ENCODE measurements at regions not wholly inside any gene's neighbourhood (a gene's known extent, or its start where the extent isn't known, plus 50 kb on each side); places are given as distances from the start of the nearest gene placed in this dataset.
"Not testable (repeated sequence)": the region's sequence is repeated elsewhere in the genome, so short reads cannot be mapped to it uniquely, and the experiment has no call there.

DNA sequence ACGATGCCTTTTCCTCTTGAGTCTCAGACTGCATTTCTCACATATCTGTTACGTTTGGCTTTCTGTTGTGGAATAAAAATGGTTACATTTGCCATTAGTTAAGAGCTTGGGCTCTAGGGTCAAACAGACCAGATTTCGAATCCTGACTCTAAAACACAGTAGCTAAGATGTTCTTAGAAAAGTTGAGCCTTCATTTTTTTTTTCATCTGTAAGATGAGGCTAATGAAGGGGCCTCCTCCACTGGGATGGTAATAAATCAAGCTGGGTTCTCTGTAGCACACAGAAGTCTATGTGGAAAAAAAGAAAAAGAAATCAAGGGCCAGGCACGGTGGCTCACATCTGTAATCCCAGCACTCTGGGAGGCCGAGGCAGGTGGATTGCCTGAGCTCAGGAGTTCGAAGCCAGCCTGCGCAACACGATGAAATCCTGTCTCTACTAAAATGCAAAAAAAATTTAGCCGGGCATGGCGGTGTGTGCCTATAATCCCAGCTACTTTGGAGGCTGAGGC lies 49.9 kb upstream of the CAPRIN1 start:
- no peak for FAIRE-seq

DNA sequence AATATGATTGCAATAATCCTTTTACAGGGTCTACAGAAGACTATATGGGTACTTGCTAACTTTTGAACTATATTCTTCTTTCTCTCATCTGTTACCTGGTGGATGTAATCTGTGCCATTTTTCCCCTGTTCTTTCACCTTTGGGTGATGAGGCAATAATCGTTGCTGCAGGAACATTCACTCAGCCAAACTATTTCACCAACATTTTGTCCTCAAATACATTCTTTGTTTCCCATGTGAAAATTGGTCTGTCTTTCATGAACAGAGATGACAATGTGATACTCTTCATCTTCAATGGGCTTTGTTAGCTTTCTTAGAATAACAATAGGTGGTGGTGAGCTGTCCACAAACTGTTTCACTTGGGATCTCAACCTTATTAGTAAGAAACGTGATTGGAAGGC lies 52.1 kb upstream of the CAPRIN1 start:
- TF ChIP-seq TAF1 (IDR thresholded peaks at IDR 0.05; ENCODE audit: borderline replicate concordance, low read depth, low read length) (no peak), POLR2AphosphoS5 (IDR thresholded peaks at IDR 0.05; ENCODE audit: low read depth, low read length) (no peak), POLR2A (IDR thresholded peaks at IDR 0.05; ENCODE audit: low read depth, low read length) (no peak)
- no peak for FAIRE-seq
- DNase-seq (ENCODE audit: insufficient read length), result no peak

More for the DNA sequence above, 49.9 kb upstream of the CAPRIN1 start:
- TF ChIP-seq POLR2AphosphoS5 (IDR thresholded peaks at IDR 0.05; ENCODE audit: low read depth, low read length) (no peak), TAF1 (IDR thresholded peaks at IDR 0.05; ENCODE audit: borderline replicate concordance, low read depth, low read length) (no peak), POLR2A (IDR thresholded peaks at IDR 0.05; ENCODE audit: low read depth, low read length) (no peak)
- no peak for DNase-seq (ENCODE audit: insufficient read length)

DNA sequence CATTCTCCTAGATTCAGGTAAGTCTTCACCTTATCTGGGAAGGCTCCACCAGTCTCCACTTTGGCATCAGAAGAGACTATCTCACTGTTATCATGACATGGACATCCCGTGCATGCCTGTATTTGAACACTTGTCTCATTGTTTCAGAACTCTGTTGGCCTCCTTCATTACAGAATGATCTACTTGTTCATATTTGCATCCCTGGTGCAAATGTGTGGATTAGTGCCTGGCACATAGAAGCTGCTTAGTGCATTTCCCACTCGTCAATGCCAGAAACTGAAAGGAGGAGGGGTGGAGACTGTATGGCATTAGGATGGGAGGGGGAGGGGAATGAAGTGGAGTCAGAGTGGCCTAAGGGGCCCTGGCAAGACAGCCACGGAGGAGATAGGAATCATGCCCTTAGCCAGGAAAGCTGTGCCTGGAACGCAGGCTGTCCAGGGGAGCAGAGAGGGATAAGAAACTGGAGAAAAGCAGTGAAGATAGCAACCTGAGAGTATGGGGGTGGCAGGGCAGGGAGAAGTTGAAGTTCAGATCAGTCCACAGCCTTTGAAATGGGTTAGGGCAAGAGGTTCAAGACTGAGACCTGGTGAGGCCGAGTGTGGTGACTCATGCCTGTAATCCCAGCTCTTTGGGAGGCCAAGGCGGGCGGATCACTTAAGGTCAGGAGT lies 53.8 kb upstream of the CAPRIN1 start:
- FAIRE-seq, result no peak
- no peak for TF ChIP-seq POLR2A (IDR thresholded peaks at IDR 0.05; ENCODE audit: low read depth, low read length)
- no peak for TF ChIP-seq TAF1 (IDR thresholded peaks at IDR 0.05; ENCODE audit: borderline replicate concordance, low read depth, low read length)
- no peak for TF ChIP-seq POLR2AphosphoS5 (IDR thresholded peaks at IDR 0.05; ENCODE audit: low read depth, low read length)
- no peak for DNase-seq (ENCODE audit: insufficient read length)

GRCh38 chr11:33996498-33997454 lies 54.8 kb upstream of the CAPRIN1 start:
- DNase-seq (ENCODE audit: insufficient read length) (peak; percentile 45), FAIRE-seq (peak; percentile 98)
- TF ChIP-seq POLR2A (IDR thresholded peaks at IDR 0.05; ENCODE audit: low read depth, low read length) (no peak), TAF1 (IDR thresholded peaks at IDR 0.05; ENCODE audit: borderline replicate concordance, low read depth, low read length) (no peak), POLR2AphosphoS5 (IDR thresholded peaks at IDR 0.05; ENCODE audit: low read depth, low read length) (no peak)

DNA sequence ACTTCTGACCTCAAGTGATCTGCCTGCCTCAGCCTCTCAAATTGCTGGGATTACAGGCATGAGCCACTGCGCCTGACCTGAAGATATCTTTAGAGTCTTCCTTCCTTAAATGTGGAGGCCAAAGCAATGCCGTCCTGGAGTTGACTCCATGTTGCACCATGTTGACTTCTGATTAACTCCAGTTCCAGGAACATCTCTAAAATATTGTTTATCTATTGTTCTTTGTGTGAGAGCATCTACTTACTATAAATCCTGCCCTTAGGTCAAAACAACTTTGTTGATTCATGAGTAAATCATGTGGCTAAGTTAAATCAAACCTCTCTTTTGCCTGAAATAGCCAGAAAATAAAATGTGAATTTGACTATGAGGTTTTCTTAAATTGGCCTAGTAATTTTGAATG lies 56.6 kb upstream of the CAPRIN1 start:
- DNase-seq (ENCODE audit: insufficient read length) (no peak), FAIRE-seq (no peak)
- TF ChIP-seq POLR2AphosphoS5 (IDR thresholded peaks at IDR 0.05; ENCODE audit: low read depth, low read length) (no peak), TAF1 (IDR thresholded peaks at IDR 0.05; ENCODE audit: borderline replicate concordance, low read depth, low read length) (no peak), POLR2A (IDR thresholded peaks at IDR 0.05; ENCODE audit: low read depth, low read length) (no peak)

GRCh38 chr11:33991136-33991535 lies 60.4 kb upstream of the CAPRIN1 start:
- not testable (repeated sequence) for DNase-seq (ENCODE audit: insufficient read length); FAIRE-seq

GRCh38 chr11:33990131-33990530 lies 61.4 kb upstream of the CAPRIN1 start:
- FAIRE-seq; DNase-seq (ENCODE audit: insufficient read length): not testable (repeated sequence)

GRCh38 chr11:33989461-33989860 lies 62.1 kb upstream of the CAPRIN1 start:
- TF ChIP-seq TAF1 (IDR thresholded peaks at IDR 0.05; ENCODE audit: borderline replicate concordance, low read depth, low read length) (no peak), POLR2A (IDR thresholded peaks at IDR 0.05; ENCODE audit: low read depth, low read length) (no peak), POLR2AphosphoS5 (IDR thresholded peaks at IDR 0.05; ENCODE audit: low read depth, low read length) (no peak)
- FAIRE-seq, result no peak

DNA sequence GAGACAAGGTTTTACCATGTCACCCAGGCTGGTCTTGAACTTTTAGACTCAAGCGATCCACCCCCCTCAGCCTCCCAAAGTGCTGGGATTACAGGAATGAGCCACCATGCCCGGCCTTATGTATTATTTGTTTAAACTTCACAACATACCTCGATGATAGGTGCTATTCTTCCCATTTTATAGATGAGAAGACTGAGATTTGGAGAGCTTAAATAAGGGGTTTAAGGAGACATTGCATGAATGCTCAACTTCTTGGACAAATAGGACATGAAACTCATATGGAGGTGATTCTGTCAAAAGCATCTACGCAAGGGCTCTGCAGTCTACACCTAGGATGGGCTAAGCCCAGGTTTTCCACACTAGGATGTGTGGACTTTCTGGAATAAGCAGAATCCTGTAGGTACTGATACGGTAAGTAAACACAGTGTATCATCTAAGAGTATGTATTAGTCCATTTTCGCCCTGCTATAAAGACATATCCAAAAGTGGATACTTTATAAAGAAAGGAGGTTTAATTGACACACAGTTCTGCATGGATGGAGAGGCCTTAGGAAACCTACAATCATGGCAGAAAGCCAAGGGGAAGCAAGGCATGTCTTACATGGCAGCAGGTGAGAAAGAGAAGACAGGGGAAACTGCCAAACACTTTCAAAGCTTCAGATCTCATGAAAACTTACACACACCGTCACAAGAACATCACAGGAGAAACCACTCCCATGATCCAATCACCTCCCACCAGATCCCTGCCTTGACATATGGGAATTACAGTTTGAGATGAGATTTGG lies 62.8 kb upstream of the CAPRIN1 start:
- FAIRE-seq, result peak; percentile 66
- TF ChIP-seq TAF1 (IDR thresholded peaks at IDR 0.05; ENCODE audit: borderline replicate concordance, low read depth, low read length) (no peak), POLR2A (IDR thresholded peaks at IDR 0.05; ENCODE audit: low read depth, low read length) (no peak), POLR2AphosphoS5 (IDR thresholded peaks at IDR 0.05; ENCODE audit: low read depth, low read length) (no peak)
- DNase-seq (ENCODE audit: insufficient read length), result no peak

More at GRCh38 chr11:33989461-33989860, 62.1 kb upstream of the CAPRIN1 start:
- no peak for DNase-seq (ENCODE audit: insufficient read length)

- TF ChIP-seq POLR2A (IDR thresholded peaks at IDR 0.05; ENCODE audit: low read depth, low read length) (no peak), POLR2AphosphoS5 (IDR thresholded peaks at IDR 0.05; ENCODE audit: low read depth, low read length) (no peak), TAF1 (IDR thresholded peaks at IDR 0.05; ENCODE audit: borderline replicate concordance, low read depth, low read length) (no peak)
- FAIRE-seq (peak; percentile 71), DNase-seq (ENCODE audit: insufficient read length) (peak; percentile 40)
These were observed 63.5 kb upstream of the CAPRIN1 start for GRCh38 chr11:33987975-33988580.

DNA sequence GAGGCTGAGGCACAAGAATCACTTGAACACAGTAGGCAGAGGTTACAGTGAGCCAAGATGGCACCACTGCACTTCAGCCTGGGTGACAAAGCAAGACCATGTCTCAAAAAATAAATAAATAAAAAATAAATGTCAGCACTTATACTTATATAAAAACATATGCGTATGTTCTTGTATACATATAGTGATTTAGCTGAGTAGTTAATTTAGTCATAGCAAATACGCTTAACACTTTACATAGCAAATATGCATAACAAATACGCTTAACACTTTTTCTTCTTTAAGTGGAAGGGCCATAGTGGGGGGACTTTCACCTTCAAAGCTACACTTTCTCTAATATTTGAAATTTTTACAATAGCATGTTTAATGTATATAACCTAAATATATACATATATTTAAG lies 64.0 kb upstream of the CAPRIN1 start:
- TF ChIP-seq TAF1 (IDR thresholded peaks at IDR 0.05; ENCODE audit: borderline replicate concordance, low read depth, low read length) (no peak), POLR2A (IDR thresholded peaks at IDR 0.05; ENCODE audit: low read depth, low read length) (no peak), POLR2AphosphoS5 (IDR thresholded peaks at IDR 0.05; ENCODE audit: low read depth, low read length) (no peak)
- no peak for FAIRE-seq
- DNase-seq (ENCODE audit: insufficient read length), result no peak

- not testable (repeated sequence) for DNase-seq (ENCODE audit: insufficient read length); FAIRE-seq
These were observed 64.7 kb upstream of the CAPRIN1 start for GRCh38 chr11:33986597-33987501.

Data from GM12892 (cell line).